Kidney glomerular epithelial cell (primary cell): ENCODE measurements at regions not wholly inside any gene's neighbourhood (a gene's known extent, or its start where the extent isn't known, plus 50 kb on each side); places are given as distances from the start of the nearest gene placed in this dataset.

ENCODE experiments used
- DNase-seq: peaks from one replicate; lab custom pipeline; 2025; lab: John Stamatoyannopoulos, UW

DNA sequence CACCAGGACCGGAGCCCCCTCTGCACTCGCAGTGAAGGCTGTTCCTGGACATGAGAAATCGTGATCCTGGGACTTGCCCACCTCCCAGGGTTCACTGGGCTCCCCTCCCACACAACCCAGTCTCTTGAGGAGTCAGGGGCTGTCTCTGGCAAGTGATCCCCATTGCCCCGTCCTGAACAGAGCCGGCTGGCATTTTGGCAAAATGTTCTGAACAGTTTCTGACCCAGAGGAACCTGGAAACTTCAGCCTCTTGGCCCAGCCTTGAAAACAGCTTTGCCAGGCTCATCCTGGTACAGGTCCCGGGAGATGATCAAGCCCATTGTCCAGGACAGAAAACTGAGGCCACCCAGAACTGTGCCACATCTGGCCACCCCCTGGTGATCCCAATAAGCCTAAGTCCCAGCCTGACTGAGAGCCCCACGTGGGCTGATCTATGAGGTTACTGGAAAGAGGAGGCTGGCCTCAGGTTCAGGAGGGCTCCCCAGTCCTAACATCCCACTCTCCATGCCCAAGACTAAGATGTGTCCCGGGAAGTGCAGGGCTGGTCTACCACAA lies 115.7 kb downstream of the OAT start:
- DNase-seq: no peak

DNA sequence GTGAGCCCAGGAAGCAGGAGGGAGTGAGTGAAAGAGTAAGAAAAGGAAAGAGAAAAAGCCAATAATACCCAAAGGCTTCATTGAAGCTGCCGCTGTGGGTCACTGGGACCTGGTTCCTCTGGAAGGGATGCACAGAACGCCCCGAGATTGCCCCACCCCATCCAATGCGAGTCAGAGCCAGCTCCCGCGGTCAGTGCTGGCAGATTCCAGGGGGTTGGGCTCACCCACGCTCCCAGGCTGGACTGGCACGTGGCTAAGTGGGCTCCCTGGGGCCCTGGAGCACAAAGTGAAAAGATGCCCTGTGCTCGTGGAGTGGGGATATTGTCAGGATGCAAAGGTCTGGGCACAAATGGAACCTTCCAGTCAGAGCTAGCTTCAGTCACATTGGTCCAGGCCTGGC lies 117.0 kb downstream of the OAT start:
- no peak for DNase-seq

GRCh38 chr10:124300735-124301134 lies 118.0 kb downstream of the OAT start:
- DNase-seq: no peak

DNA sequence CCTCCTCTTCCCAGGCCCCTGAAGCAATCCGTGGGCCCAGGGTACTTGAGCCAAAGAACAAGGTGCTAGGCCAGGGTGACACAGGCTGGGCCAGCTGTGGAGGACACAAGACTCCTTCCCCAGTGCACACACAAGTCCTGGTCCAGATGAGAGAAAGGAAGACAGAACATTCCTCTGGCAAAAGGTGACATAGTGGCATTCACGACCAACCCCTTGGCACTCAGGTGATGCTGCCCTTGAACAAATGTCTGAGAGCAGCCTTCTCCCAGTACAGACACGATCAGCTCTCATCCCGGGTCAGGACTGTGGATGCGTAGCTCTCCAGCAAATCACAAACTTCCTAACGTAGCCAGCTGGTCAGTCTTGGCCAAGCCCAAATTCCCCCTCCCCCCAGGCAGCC lies 118.5 kb downstream of the OAT start:
- no peak for DNase-seq

- DNase-seq: no peak
These were observed 119.0 kb downstream of the OAT start for GRCh38 chr10:124299696-124300095.

GRCh38 chr10:124298891-124299290 lies 119.8 kb downstream of the OAT start:
- DNase-seq: no peak

DNA sequence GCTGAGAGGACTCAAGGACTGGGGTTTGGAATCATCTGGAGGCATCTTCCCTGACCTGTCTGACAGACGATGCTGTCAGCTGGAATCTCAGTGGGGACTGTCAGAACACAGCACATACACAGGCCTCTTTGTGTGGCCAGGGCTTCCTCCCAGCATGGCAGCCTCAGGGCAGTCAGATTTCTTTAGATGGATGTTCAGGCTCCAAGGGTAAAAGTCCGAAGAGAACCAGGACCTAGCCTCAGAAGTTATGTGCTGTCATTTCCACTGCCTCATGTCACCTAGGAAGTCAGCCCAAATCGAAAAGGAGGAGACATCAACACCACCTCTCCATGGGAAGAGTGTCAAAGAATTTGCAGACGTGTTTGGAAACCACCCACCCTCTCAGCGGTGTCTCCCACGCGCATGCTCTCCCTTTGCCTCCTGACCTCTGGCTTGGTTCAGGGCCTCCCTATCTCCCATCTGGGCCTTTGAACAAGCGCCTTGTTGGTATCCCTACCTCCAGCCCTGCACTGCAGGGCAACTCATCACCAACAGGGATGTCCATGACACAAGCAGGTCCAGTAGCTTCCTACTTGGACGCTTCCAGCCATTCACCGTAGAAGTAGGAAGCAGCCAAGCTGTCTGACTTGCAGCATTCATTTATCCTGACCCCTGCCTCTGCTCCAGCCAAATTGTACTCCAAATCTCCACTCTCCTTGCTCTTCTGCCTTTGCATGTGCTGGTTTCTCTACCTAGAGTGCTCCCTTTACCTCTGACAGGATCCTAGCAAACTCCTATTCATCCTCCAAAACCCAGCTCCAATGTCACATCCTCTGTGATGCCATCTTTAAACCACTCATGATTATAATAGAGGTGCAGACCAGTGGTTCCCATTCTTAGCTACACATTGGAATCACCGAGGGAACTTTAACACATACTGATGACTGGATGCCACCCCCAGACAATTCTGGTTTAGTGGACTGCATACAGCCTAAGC lies 121.6 kb downstream of the OAT start:
- DNase-seq: no peak

DNA sequence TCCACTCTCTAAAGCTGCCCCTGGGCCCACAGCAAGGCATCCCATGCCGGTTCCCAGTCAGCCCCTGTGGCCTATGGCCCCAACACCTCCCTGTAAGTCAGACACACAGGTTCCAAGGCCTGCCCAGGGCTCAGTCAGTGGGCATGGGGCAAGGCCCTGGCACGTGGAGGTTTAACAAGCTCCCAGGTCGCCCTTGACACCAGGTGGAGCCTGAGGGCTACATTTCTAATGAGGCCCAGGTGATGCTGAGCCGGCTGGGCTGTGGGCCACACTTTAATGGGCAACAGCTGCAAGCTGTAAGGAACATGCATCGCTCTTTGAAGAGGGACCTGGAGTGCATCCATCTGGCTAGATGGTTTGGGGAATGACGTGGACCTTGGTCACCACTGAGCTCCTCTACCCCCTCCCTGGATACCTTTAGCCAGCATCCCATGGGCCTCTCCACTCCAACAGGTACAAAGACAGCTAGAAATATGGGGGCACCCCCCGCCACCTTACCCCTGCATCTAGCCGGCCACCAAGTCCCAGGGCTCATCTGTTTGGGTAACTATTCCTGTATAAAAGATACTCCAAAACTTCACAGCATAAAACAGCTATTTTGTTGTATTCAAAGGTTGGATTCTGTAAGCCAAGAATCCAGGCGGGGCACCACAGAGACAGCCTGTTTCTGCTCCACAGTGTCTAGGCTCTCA lies 122.5 kb downstream of the OAT start:
- no peak for DNase-seq

- no peak for DNase-seq
These were observed 123.6 kb downstream of the OAT start for GRCh38 chr10:124294811-124295770.

DNA sequence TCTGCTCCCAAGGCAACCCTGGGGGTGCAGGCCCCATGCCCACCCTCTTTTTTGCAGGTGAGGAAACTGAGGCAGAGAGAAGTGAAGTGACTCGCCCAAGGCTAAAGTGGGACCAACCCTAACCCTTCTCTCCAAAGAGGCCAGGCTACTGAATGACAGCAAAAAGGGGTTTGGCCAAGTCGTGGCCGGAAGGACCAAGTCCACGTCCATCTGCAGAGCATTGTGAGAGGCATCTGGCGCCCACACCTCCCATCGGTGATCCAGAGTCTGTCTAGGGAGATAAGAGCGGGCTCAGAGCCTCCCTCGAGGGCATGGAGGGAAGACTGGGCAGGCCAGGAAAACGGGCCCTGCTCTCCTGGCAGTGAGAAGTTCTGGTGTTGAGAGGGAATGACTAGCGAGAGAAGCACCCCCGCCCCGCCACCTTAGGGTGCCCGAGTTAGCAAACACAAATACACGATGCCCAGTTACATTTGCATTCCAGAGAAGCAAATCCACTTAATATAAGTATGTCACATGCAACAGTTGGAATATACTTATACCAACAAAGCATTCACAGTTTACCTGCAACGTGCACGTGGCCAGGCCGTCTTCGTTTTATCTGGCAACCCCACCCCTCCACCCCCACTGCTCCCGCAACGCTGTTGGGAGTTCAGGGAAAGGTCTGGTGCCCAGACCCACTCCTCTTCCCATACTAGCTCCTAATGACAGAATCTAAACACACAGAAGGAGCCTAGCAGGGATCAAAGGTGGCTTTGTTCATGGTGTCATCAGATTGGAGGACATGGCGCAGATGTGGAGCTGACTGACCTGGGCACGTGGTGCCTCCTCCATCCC lies 124.9 kb downstream of the OAT start:
- no peak for DNase-seq

DNA sequence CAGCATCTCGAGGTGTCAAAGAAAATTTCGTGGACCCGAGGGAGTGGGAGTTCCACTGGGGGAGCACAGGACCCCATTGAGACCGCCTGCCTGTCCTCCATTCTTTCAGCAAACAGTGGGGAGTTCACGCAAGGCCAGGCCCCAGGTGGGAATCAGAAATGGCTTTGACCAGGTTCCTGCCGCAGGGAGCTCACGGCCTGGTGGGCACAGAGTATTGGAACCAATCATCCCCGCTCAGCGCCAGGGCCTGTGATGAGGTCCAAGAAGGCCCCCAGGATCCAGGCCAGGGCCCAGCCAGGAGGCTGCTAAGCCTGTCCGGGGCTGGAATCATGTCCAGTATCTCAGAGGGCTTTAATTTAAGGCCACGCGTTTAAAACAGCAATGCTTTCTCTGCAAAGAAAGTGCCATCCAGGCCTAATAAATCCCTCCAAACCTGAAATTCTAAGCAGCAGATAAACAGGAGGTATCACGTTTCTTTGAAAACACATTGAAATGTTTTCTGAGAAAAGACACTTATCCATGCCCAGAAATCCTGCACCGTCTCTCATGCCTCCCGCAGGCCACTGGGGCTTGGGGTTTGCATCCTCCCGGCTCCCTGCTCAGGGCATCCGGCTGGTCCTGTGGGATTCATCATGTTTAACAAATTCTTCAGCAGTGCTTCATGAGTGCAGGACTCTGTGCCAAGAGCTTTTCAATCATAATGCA lies 125.7 kb downstream of the OAT start:
- DNase-seq: no peak

GRCh38 chr10:124291001-124291701 lies 127.6 kb downstream of the OAT start:
- no peak for DNase-seq

DNA sequence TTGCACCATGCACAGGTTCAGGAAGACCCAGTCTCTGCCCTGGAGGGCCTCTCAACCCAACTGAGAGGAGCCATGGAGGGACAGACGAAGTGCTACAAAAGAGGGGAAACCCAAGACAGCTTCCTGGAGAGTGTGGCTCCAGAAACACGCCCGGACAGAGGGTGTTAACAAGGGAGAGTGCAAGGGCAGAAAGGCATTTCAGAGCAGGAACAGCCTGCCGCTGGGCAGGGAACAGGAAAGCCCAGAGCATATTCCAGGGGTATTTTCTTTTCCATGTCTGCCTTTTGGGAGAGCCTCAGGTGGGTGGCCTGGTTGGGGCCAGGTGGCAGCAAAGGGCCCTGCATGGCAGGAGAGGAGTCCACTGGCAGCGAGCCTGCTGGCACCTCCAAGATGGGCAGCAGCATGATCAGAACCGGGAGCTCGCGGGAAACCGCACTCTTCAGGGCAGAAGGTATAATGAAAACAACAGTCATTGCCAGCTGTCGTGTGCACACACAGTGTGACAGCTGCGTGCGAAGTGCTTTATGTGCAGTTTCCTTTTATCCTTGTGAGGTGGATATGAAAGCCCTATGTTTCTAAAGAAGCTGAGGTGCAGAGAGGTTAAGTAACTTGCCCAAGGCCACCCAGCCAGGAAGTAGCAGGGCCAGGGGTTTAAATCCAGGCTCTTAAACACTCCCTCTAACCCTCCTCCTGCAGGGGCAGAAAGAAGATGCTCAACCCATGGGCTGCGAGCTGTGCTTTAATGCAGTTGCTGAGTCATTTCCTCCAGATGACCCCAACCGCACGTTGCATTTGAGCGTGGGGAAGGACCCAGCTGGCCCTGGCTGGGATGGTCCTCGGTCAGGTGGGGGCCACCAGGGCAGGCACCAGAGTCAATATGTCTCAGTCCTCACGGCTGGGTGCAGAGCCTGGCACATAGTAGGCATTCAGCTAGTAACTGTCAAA lies 128.6 kb downstream of the OAT start:
- no peak for DNase-seq

- no peak for DNase-seq
These were observed 129.5 kb downstream of the OAT start for GRCh38 chr10:124288928-124289850.

- no peak for DNase-seq
These were observed 130.2 kb downstream of the OAT start for GRCh38 chr10:124288486-124288885.

- no peak for DNase-seq
These were observed 130.9 kb downstream of the OAT start for GRCh38 chr10:124287791-124288190.

- no peak for DNase-seq
These were observed 131.5 kb downstream of the OAT start for GRCh38 chr10:124287071-124287685.
